Small intestine (tissue), 7 donors: ENCODE measurements at regions not wholly inside any gene's neighbourhood (a gene's known extent, or its start where the extent isn't known, plus 50 kb on each side); places are given as distances from the start of the nearest gene placed in this dataset.

Source experiments
- DNase-seq, 2 donors: peaks; one replicate each; pipeline versions ENCODE4 v3.0.0 to v3.0.0-alpha.2; 2013
- FAIRE-seq: peaks from 2 replicates; lab custom pipeline; 2012; peaks lifted over from hg19 to GRCh38; lab: Jason Lieb, UNC
- H3K27ac ChIP-seq, 3 donors: one replicate each; pipeline ENCODE4 v1.5.1; 2013; ENCODE audit warnings: low read length in 2 of 3, mild to moderate bottlenecking in 2 of 3, control low read depth in 1 of 3, inconsistent platforms in 1 of 3, low read depth in 1 of 3, moderate library complexity in 1 of 3
- H3K27me3 ChIP-seq, 3 donors: one replicate each; pipeline ENCODE4 v1.6.1; 2013; ENCODE audit warnings: low read length in 3 of 3, inconsistent platforms in 1 of 3; ENCODE audit not compliant: control insufficient read depth in 3 of 3, insufficient read depth in 3 of 3
- H3K36me3 ChIP-seq, 3 donors: one replicate each; pipeline ENCODE4 v1.6.1; 2013; ENCODE audit warnings: low read length in 3 of 3, inconsistent platforms in 1 of 3, low read depth in 1 of 3, mild to moderate bottlenecking in 1 of 3, moderate library complexity in 1 of 3; ENCODE audit not compliant: control insufficient read depth in 3 of 3, insufficient read depth in 2 of 3
- H3K4me1 ChIP-seq, 3 donors: one replicate each; pipeline ENCODE4 v1.6.1; 2013; ENCODE audit warnings: low read length in 2 of 3, inconsistent platforms in 1 of 3, low read depth in 1 of 3, mild to moderate bottlenecking in 1 of 3, moderate library complexity in 1 of 3; ENCODE audit not compliant: control insufficient read depth in 3 of 3, insufficient read depth in 2 of 3
- H3K4me3 ChIP-seq, 3 donors: one replicate each; pipeline ENCODE4 v1.5.1; 2013; ENCODE audit warnings: low read length in 3 of 3, control low read depth in 1 of 3, inconsistent platforms in 1 of 3, low read depth in 1 of 3, mild to moderate bottlenecking in 1 of 3, moderate library complexity in 1 of 3
- H3K9me3 ChIP-seq, 2 donors: one replicate each; pipeline ENCODE4 v1.6.1; 2013; ENCODE audit warnings: low read depth in 1 of 2, low read length in 1 of 2; ENCODE audit not compliant: control insufficient read depth in 2 of 2, insufficient read depth in 1 of 2
- WGBS, 3 donors: extraction: QIAGEN DNeasy Blood & Tissue Kit; methylation state at CpG; one replicate each; pipeline ENCODE4 v1.1.7; 2013; 5-methylcytosine and 5-hydroxymethylcytosine counted together
- donor health status: healthy with polysubstance abuse.
- donor health status: control.
- donor health status: control.
- donor health status: Bipolar disorder and iron deficiency.
- donor health status: healthy.

- Histone ChIP-seq H3K36me3 (no peaks in the 10 kb centered on the region), H3K4me1 (no peaks in the 10 kb centered on the region), H3K27me3 (no peaks in the 10 kb centered on the region), H3K4me3 (no peak overlapping the region), H3K27ac (no peak overlapping the region), H3K9me3 (no peaks in the 10 kb centered on the region)
- no peak for DNase-seq
- WGBS, 3 donors: 40 to 47% (median 45%) methylated on average over 2 of the region's 2 CpGs
- FAIRE-seq: no peak
Observed at GRCh38 chr4:180261346-180261745, 1981.9 kb upstream of the TENM3 start.

- WGBS, 3 donors: 65 to 76% (median 66%) methylated on average over 3 of the region's 3 CpGs
- H3K27ac ChIP-seq: no peak overlapping the region
- no peaks in the 10 kb centered on the region for H3K27me3 ChIP-seq
- H3K4me3 ChIP-seq: no peak overlapping the region
- no peaks in the 10 kb centered on the region for H3K4me1 ChIP-seq
- no peaks in the 10 kb centered on the region for H3K9me3 ChIP-seq
- DNase-seq (no peak), FAIRE-seq (no peak)
- H3K36me3 ChIP-seq: no peaks in the 10 kb centered on the region
Observed at GRCh38 chr4:180280076-180280475, 1963.1 kb upstream of the TENM3 start.

- FAIRE-seq: no peak
- no peak for DNase-seq
- WGBS, 3 donors: 65 to 74% (median 71%) methylated on average over 6 of the region's 6 CpGs
Observed at GRCh38 chr4:180280726-180281297, 1962.4 kb upstream of the TENM3 start.

GRCh38 chr4:180281724-180282123 is 1961.5 kb upstream of the TENM3 start:
- no peak overlapping the region for H3K4me3 ChIP-seq
- WGBS, 3 donors: 63 to 77% (median 71%) methylated on average over 3 of the region's 3 CpGs
- DNase-seq: no peak
- H3K4me1 ChIP-seq: no peaks in the 10 kb centered on the region
- H3K36me3 ChIP-seq: no peaks in the 10 kb centered on the region
- no peaks in the 10 kb centered on the region for H3K27me3 ChIP-seq
- H3K9me3 ChIP-seq: no peaks in the 10 kb centered on the region
- H3K27ac ChIP-seq: no peak overlapping the region
- no peak for FAIRE-seq

More at GRCh38 chr4:180280726-180281297, 1962.4 kb upstream of the TENM3 start:
- Histone ChIP-seq H3K36me3 (no peaks in the 10 kb centered on the region), H3K4me3 (no peak overlapping the region), H3K27me3 (no peaks in the 10 kb centered on the region), H3K4me1 (no peaks in the 10 kb centered on the region), H3K27ac (no peak overlapping the region), H3K9me3 (no peaks in the 10 kb centered on the region)

GRCh38 chr4:180284267-180284666 is 1958.9 kb upstream of the TENM3 start:
- no peaks in the 10 kb centered on the region for H3K9me3 ChIP-seq
- no peaks in the 10 kb centered on the region for H3K4me1 ChIP-seq
- no peaks in the 10 kb centered on the region for H3K27me3 ChIP-seq
- no peaks in the 10 kb centered on the region for H3K36me3 ChIP-seq
- H3K4me3 ChIP-seq: no peak overlapping the region
- H3K27ac ChIP-seq: no peak overlapping the region
- DNase-seq (no peak), FAIRE-seq (no peak)
- 42 to 74% (median 69%) methylated on average over 3 of the region's 3 CpGs for WGBS, 3 donors

GRCh38 chr4:180285796-180286195 is 1957.4 kb upstream of the TENM3 start:
- Histone ChIP-seq H3K27ac (no peak overlapping the region), H3K4me3 (no peak overlapping the region), H3K4me1 (no peaks in the 10 kb centered on the region), H3K9me3 (no peaks in the 10 kb centered on the region), H3K36me3 (no peaks in the 10 kb centered on the region), H3K27me3 (no peaks in the 10 kb centered on the region)
- no peak for FAIRE-seq
- DNase-seq: no peak
- WGBS, 3 donors: 60 to 95% (median 77%) methylated on average over 1 of the region's 1 CpG

GRCh38 chr4:180292339-180292738 is 1950.9 kb upstream of the TENM3 start:
- FAIRE-seq (no peak), DNase-seq (no peak)
- Histone ChIP-seq H3K9me3 (no peaks in the 10 kb centered on the region), H3K36me3 (no peaks in the 10 kb centered on the region), H3K4me1 (no peaks in the 10 kb centered on the region), H3K4me3 (no peak overlapping the region), H3K27ac (no peak overlapping the region), H3K27me3 (no peaks in the 10 kb centered on the region)
- WGBS, 3 donors: 6 to 24% (median 21%) methylated on average over 1 of the region's 1 CpG

- Histone ChIP-seq H3K36me3 (no peaks in the 10 kb centered on the region), H3K4me3 (no peak overlapping the region), H3K4me1 (no peaks in the 10 kb centered on the region), H3K27me3 (no peaks in the 10 kb centered on the region), H3K27ac (no peak overlapping the region), H3K9me3 (no peaks in the 10 kb centered on the region)
- no peak for DNase-seq
- FAIRE-seq: no peak
- 39 to 50% (median 45%) methylated on average over 4 of the region's 4 CpGs for WGBS, 3 donors
Observed at GRCh38 chr4:180296036-180296599, 1947.1 kb upstream of the TENM3 start.

- DNase-seq (no peak), FAIRE-seq (no peak)
- WGBS, 3 donors: 43 to 56% (median 52%) methylated on average over 4 of the region's 4 CpGs
- H3K36me3 ChIP-seq: no peaks in the 10 kb centered on the region
- no peaks in the 10 kb centered on the region for H3K27me3 ChIP-seq
- H3K4me1 ChIP-seq: no peaks in the 10 kb centered on the region
- H3K27ac ChIP-seq: no peak overlapping the region
- H3K4me3 ChIP-seq: no peak overlapping the region
- no peaks in the 10 kb centered on the region for H3K9me3 ChIP-seq
Observed at GRCh38 chr4:180304321-180304720, 1938.9 kb upstream of the TENM3 start.
